Right lobe of liver (tissue), 6 donors: ENCODE measurements at regions not wholly inside any gene's neighbourhood (a gene's known extent, or its start where the extent isn't known, plus 50 kb on each side); places are given as distances from the start of the nearest gene placed in this dataset.

Source experiments
- ATAC-seq, 4 donors: fragments of 200-7000 bp; cut with Tn5 transposase; one replicate each; pipeline ENCODE4 v1.9.1; 2020; ENCODE audit warnings: mild to moderate bottlenecking in 4 of 4, moderate library complexity in 4 of 4
- DNase-seq, 3 donors: peaks; one replicate each; pipeline ENCODE4 v3.0.0-alpha.2; 2020
- H3K27ac ChIP-seq, 3 donors: fragments of 200-600 bp; one replicate each; pipeline ENCODE4 v1.8.0; 2022
- H3K27me3 ChIP-seq, 2 donors: fragments of 200-600 bp; one replicate each; pipeline ENCODE4 v1.8.0; 2022
- H3K36me3 ChIP-seq, 4 donors: fragments of 200-600 bp; sonication (generic) in 1 of 4; one replicate each; pipeline versions ENCODE4 v1.5.1 to v1.8.0; 2017 to 2022; ENCODE audit warnings: control low read depth in 1 of 4
- H3K4me1 ChIP-seq, 4 donors: fragments of 200-600 bp; sonication (generic) in 1 of 4; one replicate each; pipeline versions ENCODE4 v1.5.1 to v1.8.0; 2017 to 2022; ENCODE audit warnings: control low read depth in 1 of 4
- H3K4me3 ChIP-seq, 3 donors: fragments of 200-600 bp; one replicate each; pipeline ENCODE4 v1.8.0; 2022
- H3K9me3 ChIP-seq, 4 donors: fragments of 200-600 bp; sonication (generic) in 1 of 4; one replicate each; pipeline versions ENCODE4 v1.5.1 to v1.8.0; 2017 to 2022; ENCODE audit warnings: control low read depth in 1 of 4
- CTCF ChIP-seq, 4 donors: fragments of 200-600 bp in 3 of 4; fragments of 450-650 bp in 1 of 4; IDR thresholded peaks; one replicate each; pipeline versions ENCODE4 v1.5.1 to v1.8.0; 2016 to 2022; ENCODE audit warnings: antibody characterized with exemption in 4 of 4, mild to moderate bottlenecking in 2 of 4
- POLR2A ChIP-seq: fragments of 450-650 bp; IDR thresholded peaks from one replicate; pipeline ENCODE4 v1.6.1; 2017; ENCODE audit warnings: antibody characterized with exemption, mild to moderate bottlenecking
- WGBS: methylation state at CpG from one replicate; pipeline ENCODE4 v1.1.6; 2018; ENCODE audit warnings: low coverage, low lambda C conversion rate; ENCODE audit not compliant: insufficient coverage; ENCODE audit errors: missing lambda C conversion rate; 5-methylcytosine and 5-hydroxymethylcytosine counted together
- intact Hi-C, 2 donors: fragments of 100-400 bp; cut with DNase I; formaldehyde crosslinking; loops; one replicate each; pipeline versions ENCODE4 v1.11.2 to v1.14.1; 2022
- donor health status: DM: no; HTN: yes; CAD: no.
- donor health status: DM: no; HTN: no; CAD: no.
- donor health status: DM: no; HTN: no; CAD: no.
- donor health status: DM: no; HTN: yes; CAD: no.
- donor health status: DM: no; HTN: yes; CAD: no.

- 41% methylated on average over 1 of the region's 1 CpG for WGBS
- intact Hi-C loops, result no loop called here
- ATAC-seq (no peak), DNase-seq (no peak)
- peaks cover 0 to 4% of the 10 kb centered on the region in 2 donors for H3K27me3 ChIP-seq
- H3K36me3 ChIP-seq, result no peaks in the 10 kb centered on the region
- no peaks in the 10 kb centered on the region for H3K9me3 ChIP-seq
- no peaks in the 10 kb centered on the region for H3K4me1 ChIP-seq
- H3K27ac ChIP-seq, result no peak overlapping the region
- TF ChIP-seq CTCF (IDR thresholded peaks at IDR 0.05) (no peak), POLR2A (no peak)
- H3K4me3 ChIP-seq, result no peak overlapping the region
Measured at GRCh38 chrX:16012250-16012649, 111.1 kb upstream of the GRPR start.

- ATAC-seq (no peak), DNase-seq (no peak)
- no peak overlapping the region for H3K4me3 ChIP-seq
- H3K4me1 ChIP-seq, result no peaks in the 10 kb centered on the region
- H3K36me3 ChIP-seq, result no peaks in the 10 kb centered on the region
- intact Hi-C loops, result no loop called here
- no peaks in the 10 kb centered on the region for H3K27me3 ChIP-seq
- no peaks in the 10 kb centered on the region for H3K9me3 ChIP-seq
- TF ChIP-seq POLR2A (no peak), CTCF (IDR thresholded peaks at IDR 0.05) (no peak)
- H3K27ac ChIP-seq, result no peak overlapping the region
- 42% methylated on average over 2 of the region's 2 CpGs for WGBS
Measured at GRCh38 chrX:16005917-16006316, 117.4 kb upstream of the GRPR start.

- Histone ChIP-seq H3K36me3 (no peaks in the 10 kb centered on the region), H3K27me3 (peaks cover 0 to 3% of the 10 kb centered on the region in 2 donors), H3K4me1 (no peaks in the 10 kb centered on the region), H3K9me3 (no peaks in the 10 kb centered on the region), H3K27ac (no peak overlapping the region), H3K4me3 (no peak overlapping the region)
- ATAC-seq (no peak), DNase-seq (no peak)
- 40% methylated on average over 1 of the region's 1 CpG for WGBS
- intact Hi-C loops, result no loop called here
- TF ChIP-seq CTCF (IDR thresholded peaks at IDR 0.05), result no peak
- TF ChIP-seq POLR2A, result no peak
Measured at GRCh38 chrX:16002185-16002584, 121.2 kb upstream of the GRPR start.

GRCh38 chrX:15998350-15998749 is 125.0 kb upstream of the GRPR start:
- no peak for ATAC-seq
- DNase-seq, result no peak
- Histone ChIP-seq H3K4me3 (no peak overlapping the region), H3K27ac (no peak overlapping the region), H3K27me3 (peaks cover 0 to 3% of the 10 kb centered on the region in 2 donors), H3K36me3 (no peaks in the 10 kb centered on the region), H3K9me3 (no peaks in the 10 kb centered on the region), H3K4me1 (no peaks in the 10 kb centered on the region)
- intact Hi-C loops, result no loop called here
- 19% methylated on average over 2 of the region's 2 CpGs for WGBS
- no peak for TF ChIP-seq CTCF (IDR thresholded peaks at IDR 0.05)
- no peak for TF ChIP-seq POLR2A

GRCh38 chrX:15989716-15990115 is 133.6 kb upstream of the GRPR start:
- Histone ChIP-seq H3K27me3 (no peaks in the 10 kb centered on the region), H3K9me3 (no peaks in the 10 kb centered on the region), H3K36me3 (no peaks in the 10 kb centered on the region), H3K4me3 (no peak overlapping the region), H3K27ac (no peak overlapping the region), H3K4me1 (no peaks in the 10 kb centered on the region)
- DNase-seq (no peak), ATAC-seq (no peak)
- TF ChIP-seq POLR2A (no peak), CTCF (IDR thresholded peaks at IDR 0.05) (no peak)
- intact Hi-C loops, result no loop called here
- 58% methylated on average over 4 of the region's 4 CpGs for WGBS
